ENCODE measurements at regions not wholly inside any gene's neighbourhood (a gene's known extent, or its start where the extent isn't known, plus 50 kb on each side); places are given as distances from the start of the nearest gene placed in this dataset.

- no peak for TF ChIP-seq CTCF (IDR thresholded peaks at IDR 0.05; ENCODE audit: insufficient read depth, low read depth, low read length)
- H3K4me3 ChIP-seq (ENCODE audit: low read depth, low read length), result no peak overlapping the region
- DNase-seq (ENCODE audit: low read depth), result no peak
Measured at GRCh38 chr15:91603384-91604080, 250.0 kb upstream of the SLCO3A1 start.

- no peak for DNase-seq (ENCODE audit: low read depth)
- no peak overlapping the region for H3K4me3 ChIP-seq (ENCODE audit: low read depth, low read length)
- no peak for TF ChIP-seq CTCF (IDR thresholded peaks at IDR 0.05; ENCODE audit: insufficient read depth, low read depth, low read length)
Measured at GRCh38 chr15:91604122-91604521, 249.4 kb upstream of the SLCO3A1 start.

- DNase-seq (ENCODE audit: low read depth), result no peak
- TF ChIP-seq CTCF (IDR thresholded peaks at IDR 0.05; ENCODE audit: insufficient read depth, low read depth, low read length), result no peak
Measured at GRCh38 chr15:91605576-91605975, 247.9 kb upstream of the SLCO3A1 start.

GRCh38 chr15:91609231-91609630 is 244.3 kb upstream of the SLCO3A1 start:
- TF ChIP-seq CTCF (IDR thresholded peaks at IDR 0.05; ENCODE audit: insufficient read depth, low read depth, low read length), result no peak
- no peak overlapping the region for H3K4me3 ChIP-seq (ENCODE audit: low read depth, low read length)
- DNase-seq (ENCODE audit: low read depth), result no peak

More at GRCh38 chr15:91605576-91605975, 247.9 kb upstream of the SLCO3A1 start:
- no peak overlapping the region for H3K4me3 ChIP-seq (ENCODE audit: low read depth, low read length)

GRCh38 chr15:91609966-91610365 is 243.5 kb upstream of the SLCO3A1 start:
- H3K4me3 ChIP-seq (ENCODE audit: low read depth, low read length), result no peak overlapping the region
- DNase-seq (ENCODE audit: low read depth), result no peak
- TF ChIP-seq CTCF (IDR thresholded peaks at IDR 0.05; ENCODE audit: insufficient read depth, low read depth, low read length), result no peak

- H3K4me3 ChIP-seq (ENCODE audit: low read depth, low read length), result no peak overlapping the region
- no peak for DNase-seq (ENCODE audit: low read depth)
- TF ChIP-seq CTCF (IDR thresholded peaks at IDR 0.05; ENCODE audit: insufficient read depth, low read depth, low read length), result no peak
Measured at GRCh38 chr15:91611561-91612323, 241.8 kb upstream of the SLCO3A1 start.

Measured in fibroblast of villous mesenchyme (primary cell).